Activated CD4-positive, alpha-beta memory T cell treated with anti-CD3 and anti-CD28 coated beads, Interleukin-2, amount 10 ng/mL, durations not matched to agents 7 days and 5 days (primary cell): ENCODE measurements at regions not wholly inside any gene's neighbourhood (a gene's known extent, or its start where the extent isn't known, plus 50 kb on each side); places are given as distances from the start of the nearest gene placed in this dataset.
"Not testable (repeated sequence)": the region's sequence is repeated elsewhere in the genome, so short reads cannot be mapped to it uniquely, and the experiment has no call there.

ENCODE experiments used
- CTCF ChIA-PET: fragments of 350-600 bp; sonication (Branson Sonifier 250); formaldehyde crosslinking; loops from one replicate; lab custom pipeline; 2021; ENCODE audit warnings: antibody characterized with exemption, inconsistent platforms; lab: Charles Lee
- POLR2A ChIA-PET: fragments of 350-600 bp; sonication (Branson Sonifier 250); formaldehyde crosslinking; loops from one replicate; lab custom pipeline; 2021; ENCODE audit warnings: antibody characterized with exemption; lab: Charles Lee
- DNase-seq: peaks from one replicate; pipeline ENCODE4 v3.0.0-alpha.2; 2020
- H3K27ac Mint-ChIP-seq: one replicate; pipeline ENCODE4 v1.8.0; 2021; ENCODE audit warnings: mild to moderate bottlenecking, mixed read lengths
- H3K27me3 Mint-ChIP-seq: one replicate; pipeline ENCODE4 v1.8.0; 2021; ENCODE audit warnings: mixed read lengths
- H3K36me3 Mint-ChIP-seq: one replicate; pipeline ENCODE4 v1.8.0; 2021; ENCODE audit warnings: low read depth, mixed read lengths
- H3K4me1 Mint-ChIP-seq: one replicate; pipeline ENCODE4 v1.8.0; 2021; ENCODE audit warnings: mixed read lengths
- H3K4me3 Mint-ChIP-seq: one replicate; pipeline ENCODE4 v1.8.0; 2021; ENCODE audit warnings: mild to moderate bottlenecking, mixed read lengths
- H3K9me3 Mint-ChIP-seq: one replicate; pipeline ENCODE4 v1.8.0; 2021; ENCODE audit warnings: mixed read lengths

- Mint-ChIP-seq H3K9me3 (no peaks in the 10 kb centered on the region), H3K36me3 (no peaks in the 10 kb centered on the region), H3K27ac (no peak overlapping the region), H3K4me1 (no peaks in the 10 kb centered on the region), H3K27me3 (no peaks in the 10 kb centered on the region), H3K4me3 (no peak overlapping the region)
- ChIA-PET POLR2A (no interaction called here), CTCF (no interaction called here)
- DNase-seq = no peak
These were observed 448.0 kb downstream of the LRRIQ3 start for GRCh38 chr1:73749996-73750395.

DNA sequence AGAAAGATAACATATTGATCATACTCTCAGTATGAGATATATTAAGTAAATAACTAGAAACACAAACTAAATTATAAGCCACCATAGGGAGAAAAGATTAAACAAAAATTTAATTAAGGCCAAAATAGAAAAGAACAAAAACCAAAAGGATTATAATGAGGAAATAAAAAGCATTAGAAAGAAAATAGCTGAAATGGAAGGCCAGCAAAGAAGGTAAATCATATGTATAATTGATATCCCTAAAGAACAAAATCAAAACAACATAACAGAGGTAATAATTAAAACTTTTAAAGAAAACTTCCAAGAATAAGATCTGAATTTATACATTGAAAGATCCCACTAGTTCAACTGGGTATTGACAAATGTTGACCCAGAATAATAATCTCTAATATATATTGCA is 453.0 kb downstream of the LRRIQ3 start:
- no peak overlapping the region for H3K4me3 Mint-ChIP-seq
- ChIA-PET POLR2A (no interaction called here), CTCF (no interaction called here)
- no peaks in the 10 kb centered on the region for H3K36me3 Mint-ChIP-seq
- H3K4me1 Mint-ChIP-seq = no peaks in the 10 kb centered on the region
- no peak overlapping the region for H3K27ac Mint-ChIP-seq
- H3K9me3 Mint-ChIP-seq = peaks cover 6% of the 10 kb centered on the region
- DNase-seq = no peak
- no peaks in the 10 kb centered on the region for H3K27me3 Mint-ChIP-seq

DNA sequence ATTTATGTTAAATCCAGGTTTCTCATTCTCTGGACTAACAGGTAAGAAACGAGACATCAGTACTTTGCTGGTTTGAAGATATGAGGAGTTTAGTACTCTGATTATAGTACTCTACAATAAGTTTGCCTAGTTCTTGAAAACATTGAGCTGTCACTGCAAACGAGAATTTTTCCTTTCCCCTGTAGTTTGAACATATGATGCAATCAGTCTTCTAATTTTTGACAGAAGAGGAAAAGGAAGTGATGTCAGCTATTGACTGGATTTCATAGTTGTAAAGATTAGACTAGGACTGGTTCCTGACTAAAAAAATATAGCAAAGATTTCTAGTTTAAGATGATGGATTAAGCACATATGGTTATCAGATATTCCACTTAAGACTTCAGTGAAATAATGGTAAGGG is 461.9 kb downstream of the LRRIQ3 start:
- no peak overlapping the region for H3K27ac Mint-ChIP-seq
- CTCF ChIA-PET = no interaction called here
- DNase-seq = no peak
- H3K4me1 Mint-ChIP-seq = no peaks in the 10 kb centered on the region
- no peak overlapping the region for H3K4me3 Mint-ChIP-seq
- H3K27me3 Mint-ChIP-seq = no peaks in the 10 kb centered on the region
- no peaks in the 10 kb centered on the region for H3K9me3 Mint-ChIP-seq
- H3K36me3 Mint-ChIP-seq = no peaks in the 10 kb centered on the region
- POLR2A ChIA-PET = no interaction called here

DNA sequence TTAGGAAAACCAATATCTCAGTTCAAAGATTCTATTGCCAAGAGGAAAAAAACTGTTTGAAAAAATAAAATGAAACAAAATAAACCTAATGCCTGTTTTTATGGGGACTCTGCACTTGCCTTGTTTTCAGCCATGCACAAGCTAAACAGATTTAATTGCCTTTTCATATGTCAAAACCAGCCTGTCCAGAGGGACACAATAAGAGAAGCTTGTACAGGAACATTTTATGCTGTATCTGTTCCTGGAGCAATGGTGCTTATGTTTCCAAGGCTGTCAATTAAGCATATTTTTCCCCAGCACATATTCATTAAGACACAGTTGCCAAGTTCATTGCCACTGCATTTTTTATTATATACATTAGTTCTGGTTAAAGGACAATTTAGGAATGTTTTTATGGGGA is 470.9 kb downstream of the LRRIQ3 start:
- Mint-ChIP-seq H3K36me3 (no peaks in the 10 kb centered on the region), H3K4me3 (no peak overlapping the region), H3K4me1 (no peaks in the 10 kb centered on the region), H3K9me3 (no peaks in the 10 kb centered on the region), H3K27me3 (no peaks in the 10 kb centered on the region), H3K27ac (no peak overlapping the region)
- ChIA-PET CTCF (no interaction called here), POLR2A (no interaction called here)
- no peak for DNase-seq

GRCh38 chr1:73722055-73722454 is 475.9 kb downstream of the LRRIQ3 start:
- DNase-seq = no peak
- Mint-ChIP-seq H3K9me3 (no peaks in the 10 kb centered on the region), H3K27me3 (no peaks in the 10 kb centered on the region), H3K4me3 (no peak overlapping the region), H3K27ac (no peak overlapping the region), H3K4me1 (no peaks in the 10 kb centered on the region), H3K36me3 (no peaks in the 10 kb centered on the region)
- CTCF ChIA-PET = no interaction called here
- POLR2A ChIA-PET = no interaction called here

- no peaks in the 10 kb centered on the region for H3K27me3 Mint-ChIP-seq
- POLR2A ChIA-PET = no interaction called here
- CTCF ChIA-PET = no interaction called here
- no peaks in the 10 kb centered on the region for H3K4me1 Mint-ChIP-seq
- H3K9me3 Mint-ChIP-seq = no peaks in the 10 kb centered on the region
- H3K36me3 Mint-ChIP-seq = no peaks in the 10 kb centered on the region
- no peak overlapping the region for H3K27ac Mint-ChIP-seq
- DNase-seq = no peak
- H3K4me3 Mint-ChIP-seq = no peak overlapping the region
These were observed 480.0 kb downstream of the LRRIQ3 start for GRCh38 chr1:73717976-73718375.

- H3K36me3 Mint-ChIP-seq = no peaks in the 10 kb centered on the region
- no peaks in the 10 kb centered on the region for H3K27me3 Mint-ChIP-seq
- ChIA-PET CTCF (no interaction called here), POLR2A (no interaction called here)
- H3K4me3 Mint-ChIP-seq = no peak overlapping the region
- H3K9me3 Mint-ChIP-seq = no peaks in the 10 kb centered on the region
- H3K4me1 Mint-ChIP-seq = no peaks in the 10 kb centered on the region
- H3K27ac Mint-ChIP-seq = no peak overlapping the region
- no peak for DNase-seq
These were observed 486.9 kb downstream of the LRRIQ3 start for GRCh38 chr1:73711089-73711488.

DNA sequence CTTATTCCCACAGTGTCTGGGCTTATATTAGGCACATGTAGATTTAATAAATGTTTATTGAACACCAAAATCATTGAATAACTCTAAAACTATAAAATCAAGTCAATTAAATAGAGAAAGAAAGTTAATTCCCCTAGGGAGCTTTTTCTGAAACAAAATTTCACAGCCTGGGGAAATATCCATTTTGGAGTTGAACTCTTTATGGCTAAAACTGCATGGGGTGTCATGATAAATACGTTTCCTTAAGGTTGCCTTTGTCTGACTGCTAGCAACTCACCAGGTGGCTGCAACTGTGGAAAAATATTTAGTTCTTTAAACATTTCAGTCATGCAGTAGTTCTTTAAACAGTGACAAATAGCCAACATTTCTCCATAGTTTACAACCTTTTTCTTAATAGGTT is 496.1 kb downstream of the LRRIQ3 start:
- ChIA-PET CTCF (no interaction called here), POLR2A (no interaction called here)
- H3K4me3 Mint-ChIP-seq = no peak overlapping the region
- no peaks in the 10 kb centered on the region for H3K9me3 Mint-ChIP-seq
- H3K27me3 Mint-ChIP-seq = no peaks in the 10 kb centered on the region
- no peaks in the 10 kb centered on the region for H3K4me1 Mint-ChIP-seq
- H3K27ac Mint-ChIP-seq = no peak overlapping the region
- no peak for DNase-seq
- H3K36me3 Mint-ChIP-seq = no peaks in the 10 kb centered on the region

DNA sequence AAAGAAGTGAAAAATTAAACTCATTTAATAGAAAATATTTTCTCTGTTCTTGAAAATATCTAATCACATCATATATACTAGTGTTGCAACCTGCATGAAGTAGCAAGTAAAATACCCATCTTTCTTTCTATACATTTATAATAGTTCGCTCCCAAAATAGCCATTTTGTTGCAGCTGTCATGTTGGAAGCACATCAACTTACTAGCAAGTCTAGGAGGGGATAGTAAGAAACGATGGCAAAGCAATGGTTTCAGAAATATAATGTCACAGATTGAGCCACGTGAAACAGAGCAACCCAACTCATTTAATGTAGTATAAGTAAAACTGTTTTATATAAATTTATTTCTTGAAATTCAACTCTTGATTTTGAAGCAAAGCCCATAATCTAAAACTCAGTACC is 521.8 kb downstream of the LRRIQ3 start:
- Mint-ChIP-seq H3K27me3 (no peaks in the 10 kb centered on the region), H3K9me3 (no peaks in the 10 kb centered on the region), H3K27ac (no peak overlapping the region), H3K4me3 (no peak overlapping the region), H3K4me1 (no peaks in the 10 kb centered on the region), H3K36me3 (no peaks in the 10 kb centered on the region)
- ChIA-PET POLR2A (no interaction called here), CTCF (no interaction called here)
- no peak for DNase-seq

- ChIA-PET POLR2A (no interaction called here), CTCF (no interaction called here)
- Mint-ChIP-seq H3K27me3 (no peaks in the 10 kb centered on the region), H3K36me3 (no peaks in the 10 kb centered on the region), H3K4me3 (no peak overlapping the region), H3K4me1 (no peaks in the 10 kb centered on the region), H3K27ac (no peak overlapping the region), H3K9me3 (no peaks in the 10 kb centered on the region)
- no peak for DNase-seq
These were observed 522.9 kb downstream of the LRRIQ3 start for GRCh38 chr1:73674945-73675561.

- CTCF ChIA-PET = no interaction called here
- Mint-ChIP-seq H3K9me3 (no peaks in the 10 kb centered on the region), H3K36me3 (no peaks in the 10 kb centered on the region), H3K4me3 (no peak overlapping the region), H3K4me1 (no peaks in the 10 kb centered on the region), H3K27ac (no peak overlapping the region), H3K27me3 (no peaks in the 10 kb centered on the region)
- no peak for DNase-seq
- POLR2A ChIA-PET = no interaction called here
These were observed 524.0 kb downstream of the LRRIQ3 start for GRCh38 chr1:73673971-73674370.

DNA sequence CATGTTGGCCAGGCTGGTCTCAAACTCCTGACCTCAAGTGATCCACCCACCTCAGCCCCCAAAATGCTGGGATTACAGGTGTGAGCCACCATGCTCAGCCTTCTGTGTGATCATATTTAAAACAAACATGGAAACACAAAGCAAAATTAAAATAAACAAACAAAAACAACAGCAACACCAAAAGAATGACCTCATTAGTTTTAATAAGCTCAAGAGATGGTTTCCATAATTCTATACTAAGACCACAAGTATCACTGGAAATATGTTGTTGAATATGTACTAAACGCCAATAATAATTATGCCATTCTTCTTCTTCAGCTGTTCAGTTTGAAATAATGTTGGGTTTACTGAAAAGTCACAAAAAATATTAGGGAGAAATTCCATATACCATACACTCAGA is 526.4 kb downstream of the LRRIQ3 start:
- H3K4me1 Mint-ChIP-seq = no peaks in the 10 kb centered on the region
- H3K9me3 Mint-ChIP-seq = peaks cover 2% of the 10 kb centered on the region
- no peak for DNase-seq
- H3K36me3 Mint-ChIP-seq = no peaks in the 10 kb centered on the region
- CTCF ChIA-PET = no interaction called here
- no peak overlapping the region for H3K4me3 Mint-ChIP-seq
- H3K27me3 Mint-ChIP-seq = no peaks in the 10 kb centered on the region
- POLR2A ChIA-PET = no interaction called here
- H3K27ac Mint-ChIP-seq = no peak overlapping the region

GRCh38 chr1:73667959-73668358 is 530.0 kb downstream of the LRRIQ3 start:
- H3K9me3 Mint-ChIP-seq, H3K27me3 Mint-ChIP-seq, H3K4me3 Mint-ChIP-seq, DNase-seq, H3K4me1 Mint-ChIP-seq, H3K27ac Mint-ChIP-seq, H3K36me3 Mint-ChIP-seq, CTCF ChIA-PET, POLR2A ChIA-PET: not testable (repeated sequence)

GRCh38 chr1:73662526-73662925 is 535.5 kb downstream of the LRRIQ3 start:
- ChIA-PET CTCF (no interaction called here), POLR2A (no interaction called here)
- Mint-ChIP-seq H3K9me3 (peaks cover 5% of the 10 kb centered on the region), H3K4me1 (no peaks in the 10 kb centered on the region), H3K36me3 (no peaks in the 10 kb centered on the region), H3K27me3 (no peaks in the 10 kb centered on the region), H3K4me3 (no peak overlapping the region), H3K27ac (no peak overlapping the region)
- no peak for DNase-seq
